IMR-90 (cell line): ENCODE measurements at regions not wholly inside any gene's neighbourhood (a gene's known extent, or its start where the extent isn't known, plus 50 kb on each side); places are given as distances from the start of the nearest gene placed in this dataset.

Experiments
- ATAC-seq: fragments of 200-7000 bp; cut with Tn5 transposase; 2 replicates; pipeline ENCODE4 v1.9.1; 2020; ENCODE audit warnings: low read depth, mild to moderate bottlenecking, moderate library complexity
- BruUV-seq: library from RNA; stranded (reverse); fragments of 400-500 nt; replicated peaks from 2 replicates; lab custom pipeline; 2021; lab: Mats Ljungman, UMichigan
- CTCF ChIA-PET: fragments of 300-600 bp; formaldehyde crosslinking; extraction: SDS; loops from one replicate; lab custom pipeline; 2021; ENCODE audit warnings: antibody characterized with exemption; lab: Yijun Ruan, JAX
- POLR2A ChIA-PET: fragments of 300-600 bp; sonication (Branson Sonifier 250); formaldehyde crosslinking; loops from one replicate; lab custom pipeline; 2022; ENCODE audit warnings: antibody characterized with exemption; ENCODE audit not compliant: unreplicated experiment; lab: Charles Lee
- DNase-seq: peaks from one replicate; pipeline ENCODE4 v3.0.0; 2013
- H2AFZ ChIP-seq: replicated peaks from 2 replicates; pipeline ENCODE3; 2013; ENCODE audit warnings: low read length, mild to moderate bottlenecking; ENCODE audit not compliant: poor library complexity
- H2AK5ac ChIP-seq: 2 replicates; pipeline ENCODE4 v1.6.1; 2013; ENCODE audit warnings: low read depth, low read length, inconsistent platforms
- H2AK9ac ChIP-seq: replicated peaks from 2 replicates; pipeline ENCODE3; 2013; ENCODE audit warnings: mild to moderate bottlenecking, low read depth, low read length, moderate library complexity; ENCODE audit not compliant: poor library complexity
- H2BK120ac ChIP-seq: 2 replicates; pipeline ENCODE4 v1.6.1; 2013; ENCODE audit warnings: low read depth, low read length, inconsistent platforms
- H2BK15ac ChIP-seq: 3 replicates; pipeline ENCODE4 v1.6.1; 2013; ENCODE audit warnings: low read depth, low read length, inconsistent platforms
- H2BK20ac ChIP-seq: 2 replicates; pipeline ENCODE4 v1.6.1; 2013; ENCODE audit warnings: low read depth, mild to moderate bottlenecking, inconsistent platforms, low read length, moderate library complexity
- H2BK5ac ChIP-seq: 2 replicates; pipeline ENCODE4 v1.6.1; 2013; ENCODE audit warnings: mild to moderate bottlenecking, low read depth, low read length, inconsistent platforms; ENCODE audit not compliant: poor library complexity, severe bottlenecking
- H3K14ac ChIP-seq: replicated peaks from 2 replicates; pipeline ENCODE4 v1.6.1; 2013; ENCODE audit warnings: low read depth, low read length, inconsistent platforms
- H3K18ac ChIP-seq: 2 replicates; pipeline ENCODE4 v1.6.1; 2013; ENCODE audit warnings: low read depth, low read length, control low read depth
- H3K23ac ChIP-seq: 2 replicates; pipeline ENCODE4 v1.6.1; 2013; ENCODE audit warnings: low read depth, low read length, inconsistent platforms
- H3K27ac ChIP-seq: 2 replicates; pipeline ENCODE4 v1.5.1; 2013; ENCODE audit warnings: mild to moderate bottlenecking, control low read depth, low read length; ENCODE audit not compliant: insufficient read depth
- H3K27me3 ChIP-seq: 2 replicates; pipeline ENCODE4 v1.6.1; 2013; ENCODE audit warnings: low read length; ENCODE audit not compliant: control insufficient read depth, insufficient read depth
- H3K36me3 ChIP-seq: 2 replicates; pipeline ENCODE4 v1.6.1; 2013; ENCODE audit warnings: low read length, mixed read lengths; ENCODE audit not compliant: control insufficient read depth, insufficient read depth
- H3K4ac ChIP-seq: 2 replicates; pipeline ENCODE4 v1.6.1; 2013; ENCODE audit warnings: low read depth, low read length, inconsistent platforms
- H3K4me1 ChIP-seq: 2 replicates; pipeline ENCODE4 v1.6.1; 2013; ENCODE audit warnings: low read length, mixed read lengths; ENCODE audit not compliant: control insufficient read depth, insufficient read depth
- H3K4me2 ChIP-seq: 2 replicates; pipeline ENCODE4 v1.6.1; 2013; ENCODE audit warnings: low read depth, mild to moderate bottlenecking, control low read depth, low read length, moderate library complexity
- H3K4me3 ChIP-seq: 2 replicates; pipeline ENCODE4 v1.5.1; 2013; ENCODE audit warnings: low read depth, mild to moderate bottlenecking, control low read depth, low read length, moderate library complexity; ENCODE audit not compliant: insufficient read depth
- H3K56ac ChIP-seq: 2 replicates; pipeline ENCODE4 v1.6.1; 2013; ENCODE audit warnings: low read length, inconsistent platforms; ENCODE audit not compliant: insufficient read depth; ENCODE audit errors: extremely low read depth
- H3K79me1 ChIP-seq, 2 experiments: 2 replicates each; pipeline ENCODE4 v1.6.1; 2013; ENCODE audit warnings: low read length in 2 of 2, inconsistent platforms in 1 of 2, low read depth in 1 of 2
- H3K9ac ChIP-seq: 2 replicates; pipeline ENCODE4 v1.6.1; 2013; ENCODE audit warnings: low read depth, low read length, control low read depth
- H3K9me1 ChIP-seq: 2 replicates; pipeline ENCODE4 v1.6.1; 2013; ENCODE audit warnings: low read length, inconsistent platforms; ENCODE audit not compliant: insufficient read depth
- H3K9me3 ChIP-seq: 2 replicates; pipeline ENCODE4 v1.6.1; 2013; ENCODE audit warnings: low read length; ENCODE audit not compliant: control insufficient read depth, insufficient read depth
- H4K20me1 ChIP-seq: 2 replicates; pipeline ENCODE4 v1.6.1; 2013; ENCODE audit warnings: low read length, inconsistent platforms; ENCODE audit not compliant: insufficient read depth
- H4K5ac ChIP-seq: 2 replicates; pipeline ENCODE4 v1.6.1; 2013; ENCODE audit warnings: mild to moderate bottlenecking, low read depth, low read length, control low read depth
- H4K8ac ChIP-seq, 2 experiments: 2 replicates each; pipeline ENCODE4 v1.6.1; 2013; ENCODE audit warnings: low read depth in 2 of 2, low read length in 2 of 2, control low read depth in 1 of 2, inconsistent platforms in 1 of 2
- H4K91ac ChIP-seq: 2 replicates; pipeline ENCODE4 v1.6.1; 2013; ENCODE audit warnings: low read depth, low read length, inconsistent platforms; ENCODE audit not compliant: insufficient read depth
- FOS ChIP-seq: fragments of 150-350 bp; IDR thresholded peaks from 2 replicates; pipeline ENCODE4 v1.6.1; 2016; ENCODE audit warnings: low read depth, low read length
- MAFK ChIP-seq: IDR thresholded peaks from 2 replicates; pipeline ENCODE4 v1.6.1; 2012; ENCODE audit warnings: low read depth, low read length, improper control_type of control experiment
- MAZ ChIP-seq: IDR thresholded peaks from 2 replicates; pipeline ENCODE4 v1.6.1; 2012; ENCODE audit warnings: low read depth, mild to moderate bottlenecking, low read length, improper control_type of control experiment, moderate library complexity, borderline replicate concordance
- MXI1 ChIP-seq: IDR thresholded peaks from 2 replicates; pipeline ENCODE4 v1.6.1; 2012; ENCODE audit warnings: low read depth, mild to moderate bottlenecking, low read length, moderate library complexity, borderline replicate concordance
- NFE2L2 ChIP-seq: fragments of 150-350 bp; IDR thresholded peaks from 2 replicates; pipeline ENCODE4 v1.6.1; 2016; ENCODE audit warnings: low read depth, mild to moderate bottlenecking, low read length
- RAD21 ChIP-seq: IDR thresholded peaks from 2 replicates; pipeline ENCODE4 v1.6.1; 2012; ENCODE audit warnings: low read length, improper control_type of control experiment
- RCOR1 ChIP-seq: IDR thresholded peaks from 2 replicates; pipeline ENCODE4 v1.6.1; 2012; ENCODE audit warnings: mild to moderate bottlenecking, low read length, improper control_type of control experiment; ENCODE audit not compliant: insufficient replicate concordance
- RFX5 ChIP-seq: IDR thresholded peaks from 2 replicates; pipeline ENCODE4 v1.8.0; 2012; ENCODE audit warnings: low read depth, mild to moderate bottlenecking, low read length, moderate library complexity
- WGBS, 2 experiments: methylation state at CpG; one replicate each; pipeline versions ENCODE4 v1.1.5 to v1.1.7; 2013; ENCODE audit warnings: missing lambda C conversion rate in 2 of 2; ENCODE audit not compliant: insufficient read length in 1 of 2; ENCODE audit errors: extremely low coverage in 2 of 2; 5-methylcytosine and 5-hydroxymethylcytosine counted together
- dilution Hi-C: fragments of 300-500 bp; cut with HindIII; formaldehyde crosslinking; loops from one replicate; pipeline ENCODE4 v1.14.3; 2018; ENCODE audit warnings: low sequenced_read_pairs; ENCODE audit not compliant: unreplicated experiment
- in situ Hi-C: fragments of 300-500 bp; cut with MboI; formaldehyde crosslinking; loops from 3 replicates; pipeline ENCODE4 v1.14.3; 2019; ENCODE audit warnings: low sequenced_read_pairs, inconsistent platforms, mixed read lengths
- intact Hi-C: fragments of 100-400 bp; cut with micrococcal nuclease; formaldehyde crosslinking; loops from 2 replicates; pipeline ENCODE4 v1.10.0; 2022
- TF ChIP-seq, protein P1 (sequence below): fragments of 150-350 bp; IDR thresholded peaks from 2 replicates; pipeline ENCODE4 v1.6.1; 2016; ENCODE audit warnings: low read depth, mild to moderate bottlenecking, low read length, moderate library complexity, borderline replicate concordance
- TF ChIP-seq, protein P2 (sequence below): conservative IDR thresholded peaks from 2 replicates; pipeline ENCODE4 v1.5.1; 2012; ENCODE audit warnings: mild to moderate bottlenecking, low read depth, low read length, improper control_type of control experiment
- TF ChIP-seq, protein P3 (sequence below): fragments of 150-350 bp; IDR thresholded peaks from 2 replicates; pipeline ENCODE4 v1.6.1; 2017; ENCODE audit warnings: mild to moderate bottlenecking, antibody characterized with exemption, low read length, low read depth

DNA sequence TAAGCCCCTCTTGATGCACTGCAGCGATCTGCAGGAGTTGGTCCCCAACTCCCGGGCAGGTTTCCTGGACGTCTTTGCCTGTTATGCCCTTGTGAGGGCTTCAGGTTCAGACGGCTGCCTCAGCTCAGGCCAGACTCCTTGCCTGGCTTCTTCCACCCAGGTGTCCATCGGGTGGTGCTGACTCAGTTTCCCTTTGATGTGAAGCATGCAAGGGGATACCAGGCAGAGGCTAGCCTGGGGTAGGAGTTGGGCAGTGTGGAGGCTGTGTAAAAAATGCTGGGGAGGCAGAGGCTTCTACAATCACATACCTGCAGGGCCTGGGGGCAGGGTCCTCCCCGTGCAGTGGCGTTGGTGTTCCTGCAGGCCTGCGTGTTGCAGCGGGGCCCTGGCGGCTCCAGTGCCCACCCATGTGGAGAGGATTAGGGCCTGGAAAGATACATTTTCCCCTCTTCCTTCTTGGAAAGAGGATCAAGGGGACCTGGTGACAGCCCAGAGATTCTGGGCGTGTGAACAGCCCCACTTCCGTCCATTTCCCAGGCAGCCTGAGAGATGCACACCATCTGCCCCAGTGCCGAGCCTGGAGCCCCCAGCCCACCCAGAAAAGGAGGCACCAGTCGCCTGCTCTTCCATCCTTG lies 338.3 kb downstream of the DYSF start:
- no peak overlapping the region for H2AFZ ChIP-seq
- intact Hi-C loops = no loop called here
- no peak overlapping the region for H3K27ac ChIP-seq
- H3K18ac ChIP-seq = no peak overlapping the region
- no peak overlapping the region for H3K9ac ChIP-seq
- no peak overlapping the region for H3K4me2 ChIP-seq
- ATAC-seq = no peak
- no peak overlapping the region for H3K23ac ChIP-seq
- no peak overlapping the region for H2AK9ac ChIP-seq
- peaks cover 7% of the 10 kb centered on the region for H3K27me3 ChIP-seq
- H4K20me1 ChIP-seq = no peaks in the 10 kb centered on the region
- no peaks in the 10 kb centered on the region for H3K36me3 ChIP-seq
- H3K4ac ChIP-seq = no peak overlapping the region
- H2BK20ac ChIP-seq = no peak overlapping the region
- no peak overlapping the region for H2BK5ac ChIP-seq
- H3K14ac ChIP-seq = no peak overlapping the region
- peaks cover 9% of the 10 kb centered on the region for H3K9me1 ChIP-seq
- ChIA-PET POLR2A (no interaction called here), CTCF (no interaction called here)
- no peak overlapping the region for H3K56ac ChIP-seq
- TF ChIP-seq RAD21 = no peak
- no peak for TF ChIP-seq RCOR1
- no peak for TF ChIP-seq NFE2L2
- TF ChIP-seq, protein P1, sequence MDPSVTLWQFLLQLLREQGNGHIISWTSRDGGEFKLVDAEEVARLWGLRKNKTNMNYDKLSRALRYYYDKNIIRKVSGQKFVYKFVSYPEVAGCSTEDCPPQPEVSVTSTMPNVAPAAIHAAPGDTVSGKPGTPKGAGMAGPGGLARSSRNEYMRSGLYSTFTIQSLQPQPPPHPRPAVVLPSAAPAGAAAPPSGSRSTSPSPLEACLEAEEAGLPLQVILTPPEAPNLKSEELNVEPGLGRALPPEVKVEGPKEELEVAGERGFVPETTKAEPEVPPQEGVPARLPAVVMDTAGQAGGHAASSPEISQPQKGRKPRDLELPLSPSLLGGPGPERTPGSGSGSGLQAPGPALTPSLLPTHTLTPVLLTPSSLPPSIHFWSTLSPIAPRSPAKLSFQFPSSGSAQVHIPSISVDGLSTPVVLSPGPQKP = no peak
- TF ChIP-seq, protein P2, sequence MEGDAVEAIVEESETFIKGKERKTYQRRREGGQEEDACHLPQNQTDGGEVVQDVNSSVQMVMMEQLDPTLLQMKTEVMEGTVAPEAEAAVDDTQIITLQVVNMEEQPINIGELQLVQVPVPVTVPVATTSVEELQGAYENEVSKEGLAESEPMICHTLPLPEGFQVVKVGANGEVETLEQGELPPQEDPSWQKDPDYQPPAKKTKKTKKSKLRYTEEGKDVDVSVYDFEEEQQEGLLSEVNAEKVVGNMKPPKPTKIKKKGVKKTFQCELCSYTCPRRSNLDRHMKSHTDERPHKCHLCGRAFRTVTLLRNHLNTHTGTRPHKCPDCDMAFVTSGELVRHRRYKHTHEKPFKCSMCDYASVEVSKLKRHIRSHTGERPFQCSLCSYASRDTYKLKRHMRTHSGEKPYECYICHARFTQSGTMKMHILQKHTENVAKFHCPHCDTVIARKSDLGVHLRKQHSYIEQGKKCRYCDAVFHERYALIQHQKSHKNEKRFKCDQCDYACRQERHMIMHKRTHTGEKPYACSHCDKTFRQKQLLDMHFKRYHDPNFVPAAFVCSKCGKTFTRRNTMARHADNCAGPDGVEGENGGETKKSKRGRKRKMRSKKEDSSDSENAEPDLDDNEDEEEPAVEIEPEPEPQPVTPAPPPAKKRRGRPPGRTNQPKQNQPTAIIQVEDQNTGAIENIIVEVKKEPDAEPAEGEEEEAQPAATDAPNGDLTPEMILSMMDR = no peak
- TF ChIP-seq RFX5 = no peak
- no peak for TF ChIP-seq FOS
- no peak for TF ChIP-seq MAFK
- TF ChIP-seq, protein P3, sequence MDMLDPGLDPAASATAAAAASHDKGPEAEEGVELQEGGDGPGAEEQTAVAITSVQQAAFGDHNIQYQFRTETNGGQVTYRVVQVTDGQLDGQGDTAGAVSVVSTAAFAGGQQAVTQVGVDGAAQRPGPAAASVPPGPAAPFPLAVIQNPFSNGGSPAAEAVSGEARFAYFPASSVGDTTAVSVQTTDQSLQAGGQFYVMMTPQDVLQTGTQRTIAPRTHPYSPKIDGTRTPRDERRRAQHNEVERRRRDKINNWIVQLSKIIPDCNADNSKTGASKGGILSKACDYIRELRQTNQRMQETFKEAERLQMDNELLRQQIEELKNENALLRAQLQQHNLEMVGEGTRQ = no peak
- no peak for TF ChIP-seq MAZ
- no peak for TF ChIP-seq MXI1
- no peak overlapping the region for H4K5ac ChIP-seq
- no peak overlapping the region for H2BK120ac ChIP-seq
- peaks cover 12% of the 10 kb centered on the region for H3K4me1 ChIP-seq
- DNase-seq = no peak
- WGBS, 2 experiments = 90% methylated on average over 3 of the region's 14 CpGs; no CpG with 5 or more reads in 1 of the 2 experiments
- H3K9me3 ChIP-seq = no peaks in the 10 kb centered on the region
- H3K4me3 ChIP-seq = no peak overlapping the region
- no peaks in the 10 kb centered on the region for H3K79me1 ChIP-seq
- in situ Hi-C loops = loop anchor here (25.0 kb wide), 1 partner anchor 946 kb away; no protein-coding TSS in a partner anchor
- H2BK15ac ChIP-seq = no peak overlapping the region
- dilution Hi-C loops = no loop called here
- BruUV-seq = no TSS peak
- H4K91ac ChIP-seq = no peak overlapping the region
- H4K8ac ChIP-seq = no peak overlapping the region
- H2AK5ac ChIP-seq = no peak overlapping the region
